K562 (cell line): ENCODE measurements at regions not wholly inside any gene's neighbourhood (a gene's known extent, or its start where the extent isn't known, plus 50 kb on each side); places are given as distances from the start of the nearest gene placed in this dataset.

Experiments used
- ATAC-seq: fragments of 200-7000 bp; cut with Tn5 transposase; 3 replicates; pipeline ENCODE4 v1.9.1; 2020; ENCODE audit warnings: moderate library complexity
- BruUV-seq: library from RNA; stranded (reverse); fragments of 400-500 nt; replicated peaks from 2 replicates; lab custom pipeline; 2021; lab: Mats Ljungman, UMichigan
- CTCF ChIA-PET: fragments of 300-600 bp; formaldehyde crosslinking; extraction: SDS; loops from one replicate; lab custom pipeline; 2021; ENCODE audit warnings: low intra/inter-chr PET ratio; lab: Yijun Ruan, JAX
- POLR2A ChIA-PET: fragments of 300-600, 350-650 bp; sonication (Branson Sonifier 250); formaldehyde crosslinking; extraction: SDS; loops from one replicate; lab custom pipeline; 2021; ENCODE audit warnings: antibody characterized with exemption, inconsistent platforms; lab: Yijun Ruan, JAX
- DNase-seq, 4 experiments: peaks; one replicate each; pipeline versions ENCODE4 v3.0.0 to v3.0.0-alpha.2; 2011 to 2018; ENCODE audit warnings: low spot score in 3 of 4, mixed read lengths in 3 of 4; ENCODE audit errors: extremely low read depth in 1 of 4
- FAIRE-seq: peaks from 2 replicates; lab custom pipeline; 2011; peaks lifted over from hg19 to GRCh38; lab: Jason Lieb, UNC
- H2AFZ ChIP-seq: 2 replicates; pipeline ENCODE4 v1.6.0; 2011; ENCODE audit warnings: low read depth, low read length, control low read depth, inconsistent platforms
- H3K27ac ChIP-seq: fragments of 200-600 bp; 3 replicates; pipeline ENCODE4 v1.8.0; 2011; ENCODE audit warnings: low read depth, mild to moderate bottlenecking, control low read depth, inconsistent platforms, low read length, moderate library complexity, mixed read lengths; ENCODE audit errors: extremely low read depth
- H3K27me3 ChIP-seq, 2 experiments: fragments of 300-600 bp in 1 of 2; 2 replicates in 1 of 2; 3 replicates in 1 of 2; pipeline versions ENCODE4 v1.6.0 to v1.8.0; 2011; ENCODE audit warnings: inconsistent platforms in 2 of 2, low read length in 2 of 2, mild to moderate bottlenecking in 1 of 2, mixed read lengths in 1 of 2, moderate library complexity in 1 of 2; ENCODE audit not compliant: control insufficient read depth in 2 of 2, insufficient read depth in 2 of 2
- H3K36me3 ChIP-seq: fragments of 300-600 bp; 3 replicates; pipeline ENCODE4 v1.8.0; 2011; ENCODE audit warnings: mild to moderate bottlenecking, low read length, inconsistent platforms; ENCODE audit not compliant: control insufficient read depth, insufficient read depth
- H3K4me1 ChIP-seq, 2 experiments: fragments of 200-600 bp in 1 of 2; replicated peaks in 1 of 2; 2 replicates in 1 of 2; 3 replicates in 1 of 2; pipeline versions ENCODE4 v1.5.1 to v1.8.0; 2011; ENCODE audit warnings: inconsistent platforms in 2 of 2, low read length in 2 of 2, mild to moderate bottlenecking in 1 of 2, mixed read lengths in 1 of 2, moderate library complexity in 1 of 2; ENCODE audit not compliant: control insufficient read depth in 2 of 2, insufficient read depth in 2 of 2
- H3K4me2 ChIP-seq: 2 replicates; pipeline ENCODE4 v1.6.1; 2011; ENCODE audit warnings: low read length, control low read depth, inconsistent platforms, mixed read lengths; ENCODE audit not compliant: insufficient read depth
- H3K4me3 ChIP-seq: fragments of 200-600 bp; sonication (generic), shearing (Covaris generic); 2 replicates; pipeline ENCODE4 v1.5.1; 2016; ENCODE audit warnings: control low read depth, inconsistent platforms
- H3K79me2 ChIP-seq: fragments of 200-600 bp; 3 replicates; pipeline ENCODE4 v1.8.0; 2011; ENCODE audit warnings: low read length, inconsistent platforms; ENCODE audit not compliant: control insufficient read depth, insufficient read depth
- H3K9ac ChIP-seq, 2 experiments: 2 replicates each; pipeline versions ENCODE4 v1.6.0 to v1.6.1; 2011; ENCODE audit warnings: low read depth in 2 of 2, low read length in 2 of 2, control low read depth in 1 of 2, inconsistent platforms in 1 of 2, mild to moderate bottlenecking in 1 of 2, mixed read lengths in 1 of 2; ENCODE audit not compliant: insufficient read depth in 1 of 2
- H3K9me1 ChIP-seq: one replicate; pipeline ENCODE4 v1.6.0; 2011; ENCODE audit warnings: inconsistent platforms, mild to moderate bottlenecking, low read length, moderate library complexity; ENCODE audit not compliant: control insufficient read depth, insufficient read depth
- H3K9me3 ChIP-seq: replicated peaks from 2 replicates; pipeline ENCODE4 v1.5.1; 2011; ENCODE audit warnings: low read depth, low read length, inconsistent platforms; ENCODE audit not compliant: control insufficient read depth, insufficient read depth
- H4K20me1 ChIP-seq: replicated peaks from 2 replicates; pipeline ENCODE4 v1.6.1; 2011; ENCODE audit warnings: low read length, inconsistent platforms, mixed read lengths; ENCODE audit not compliant: control insufficient read depth, insufficient read depth
- DMBX1 ChIP-seq: fragments of 250-450 bp; sonication (Bioruptor Pico); IDR thresholded peaks from 2 replicates; pipeline ENCODE4 v1.8.0; 2022; ENCODE audit warnings: inconsistent platforms, mild to moderate bottlenecking, moderate library complexity, borderline replicate concordance
- HNRNPL ChIP-seq: fragments of 200-400 bp; formaldehyde crosslinking; IDR thresholded peaks from 2 replicates; pipeline ENCODE4 v1.6.1; 2017; ENCODE audit warnings: low read depth, mild to moderate bottlenecking, low read length
- LARP7 ChIP-seq: fragments of 450-650 bp; IDR thresholded peaks from 2 replicates; pipeline ENCODE4 v1.6.1; 2016
- PRMT5 ChIP-seq: sonication (generic); formaldehyde crosslinking; IDR thresholded peaks from 2 replicates; pipeline ENCODE4 v1.5.0; 2020; ENCODE audit warnings: missing genetic modification reagents
- WGBS: fragments of 100-300 bp; shearing (Covaris generic); methylation state at CpG from one replicate; pipeline ENCODE4 v1.1.6; 2016; ENCODE audit warnings: low coverage, mixed read lengths; ENCODE audit not compliant: insufficient coverage; ENCODE audit errors: missing lambda C conversion rate; 5-methylcytosine and 5-hydroxymethylcytosine counted together
- in situ Hi-C: fragments of 300-500 bp; cut with MboI; formaldehyde crosslinking; loops from 4 replicates; pipeline ENCODE4 v1.15.0; 2018; ENCODE audit warnings: inconsistent platforms, mixed read lengths
- intact Hi-C: fragments of 100-400 bp; cut with micrococcal nuclease; formaldehyde crosslinking; loops from 2 replicates; pipeline ENCODE4 v1.14.2; 2022
- TF ChIP-seq, protein P1 (sequence below): fragments of 450-650 bp; IDR thresholded peaks from 2 replicates; pipeline ENCODE4 v1.6.1; 2017; ENCODE audit warnings: antibody characterized with exemption
- TF ChIP-seq, protein P2 (sequence below): fragments of 250-450 bp; sonication (Bioruptor Pico); IDR thresholded peaks from 2 replicates; pipeline ENCODE4 v1.5.0; 2021

DNA sequence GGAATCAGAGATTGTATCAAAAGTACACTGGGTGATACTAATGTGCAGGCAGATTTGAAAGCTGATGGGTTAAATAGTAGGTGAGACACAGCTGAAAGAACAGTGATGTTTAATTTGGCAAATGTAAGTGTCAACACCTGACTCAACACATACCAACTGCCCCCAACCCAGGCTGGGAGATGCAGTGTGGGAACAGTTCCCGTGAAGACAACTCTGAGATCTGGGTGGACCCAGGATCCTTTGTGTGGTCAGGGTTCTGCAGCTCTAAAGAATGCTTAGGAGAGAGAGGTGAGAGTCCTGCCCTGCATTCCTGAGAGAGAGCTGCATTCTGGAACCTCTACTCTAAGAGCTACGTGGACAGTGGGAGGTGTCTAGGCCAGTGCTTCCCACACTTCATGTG is 479.7 kb downstream of the RPS24 start:
- in situ Hi-C loops (no loop called here), intact Hi-C loops (no loop called here)
- no peak overlapping the region for H2AFZ ChIP-seq
- peaks cover 4% of the 10 kb centered on the region; the same call in 1 of the 2 replicates for H4K20me1 ChIP-seq
- no peaks in the 10 kb centered on the region for H3K9me3 ChIP-seq
- no peak overlapping the region for H3K4me3 ChIP-seq
- ATAC-seq (no peak), DNase-seq (no peak), FAIRE-seq (no peak)
- no TSS peak for BruUV-seq
- H3K9ac ChIP-seq = no peak overlapping the region
- no peak overlapping the region for H3K27ac ChIP-seq
- peaks cover 0 to 9% of the 10 kb centered on the region in 2 experiments; a peak in 2 of 5 replicates for H3K27me3 ChIP-seq
- H3K9me1 ChIP-seq = no peaks in the 10 kb centered on the region
- ChIA-PET POLR2A (interaction anchor here (0.6 to 0.7 kb wide), 2 partner anchors 133 to 234 kb away, joined by 3 read pairs; no protein-coding TSS in a partner anchor), CTCF (no interaction called here)
- H3K4me1 ChIP-seq = no peaks in the 10 kb centered on the region
- no peaks in the 10 kb centered on the region for H3K36me3 ChIP-seq
- H3K79me2 ChIP-seq = no peaks in the 10 kb centered on the region
- WGBS = 0% methylated on average over 2 of the region's 2 CpGs
- TF ChIP-seq DMBX1 (CRISPR knock-in tag) = no peak
- TF ChIP-seq, protein P1, sequence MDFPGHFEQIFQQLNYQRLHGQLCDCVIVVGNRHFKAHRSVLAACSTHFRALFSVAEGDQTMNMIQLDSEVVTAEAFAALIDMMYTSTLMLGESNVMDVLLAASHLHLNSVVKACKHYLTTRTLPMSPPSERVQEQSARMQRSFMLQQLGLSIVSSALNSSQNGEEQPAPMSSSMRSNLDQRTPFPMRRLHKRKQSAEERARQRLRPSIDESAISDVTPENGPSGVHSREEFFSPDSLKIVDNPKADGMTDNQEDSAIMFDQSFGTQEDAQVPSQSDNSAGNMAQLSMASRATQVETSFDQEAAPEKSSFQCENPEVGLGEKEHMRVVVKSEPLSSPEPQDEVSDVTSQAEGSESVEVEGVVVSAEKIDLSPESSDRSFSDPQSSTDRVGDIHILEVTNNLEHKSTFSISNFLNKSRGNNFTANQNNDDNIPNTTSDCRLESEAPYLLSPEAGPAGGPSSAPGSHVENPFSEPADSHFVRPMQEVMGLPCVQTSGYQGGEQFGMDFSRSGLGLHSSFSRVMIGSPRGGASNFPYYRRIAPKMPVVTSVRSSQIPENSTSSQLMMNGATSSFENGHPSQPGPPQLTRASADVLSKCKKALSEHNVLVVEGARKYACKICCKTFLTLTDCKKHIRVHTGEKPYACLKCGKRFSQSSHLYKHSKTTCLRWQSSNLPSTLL = no peak
- TF ChIP-seq LARP7 = no peak
- TF ChIP-seq HNRNPL = no peak
- TF ChIP-seq, protein P2, sequence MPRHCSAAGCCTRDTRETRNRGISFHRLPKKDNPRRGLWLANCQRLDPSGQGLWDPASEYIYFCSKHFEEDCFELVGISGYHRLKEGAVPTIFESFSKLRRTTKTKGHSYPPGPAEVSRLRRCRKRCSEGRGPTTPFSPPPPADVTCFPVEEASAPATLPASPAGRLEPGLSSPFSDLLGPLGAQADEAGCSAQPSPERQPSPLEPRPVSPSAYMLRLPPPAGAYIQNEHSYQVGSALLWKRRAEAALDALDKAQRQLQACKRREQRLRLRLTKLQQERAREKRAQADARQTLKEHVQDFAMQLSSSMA (CRISPR knock-in tag) = no peak
- TF ChIP-seq PRMT5 = no peak
- TF ChIP-seq, all 486 proteins: peak for 0
- no peak overlapping the region for H3K4me2 ChIP-seq
